ENCODE measurements at regions not wholly inside any gene's neighbourhood (a gene's known extent, or its start where the extent isn't known, plus 50 kb on each side); places are given as distances from the start of the nearest gene placed in this dataset.

GRCh38 chr10:83374741-83375140, 764.6 kb upstream of the GHITM start:
- no peaks in the 10 kb centered on the region for H3K27me3 ChIP-seq
- no peaks in the 10 kb centered on the region for H3K9me3 ChIP-seq
- H3K4me3 ChIP-seq = no peak overlapping the region
- H3K4me1 ChIP-seq = peaks cover 0 to 7% (median 0%) of the 10 kb centered on the region in 12 donors
- no peak for TF ChIP-seq POLR2A (IDR thresholded peaks at IDR 0.05)
- TF ChIP-seq CTCF (IDR thresholded peaks at IDR 0.05) = no peak
- no peaks in the 10 kb centered on the region for H3K36me3 ChIP-seq
- no peak for DNase-seq
- H3K27ac ChIP-seq = no peak overlapping the region
- ATAC-seq = no peak
- intact Hi-C loops (cut with DNase I) = no loop called here

- no peaks in the 10 kb centered on the region for H3K9me3 ChIP-seq
- 37 to 56% (median 44%) methylated on average over 2 of the region's 2 CpGs for WGBS, 4 donors
- DNase-seq = no peak
- no peak overlapping the region for H3K4me3 ChIP-seq
- TF ChIP-seq POLR2A (IDR thresholded peaks at IDR 0.05) (no peak), CTCF (IDR thresholded peaks at IDR 0.05) (no peak)
- ATAC-seq = no peak
- intact Hi-C loops (cut with DNase I) = no loop called here
- H3K27ac ChIP-seq = no peak overlapping the region
- H3K4me1 ChIP-seq = peaks cover 0 to 8% (median 0%) of the 10 kb centered on the region in 12 donors
- H3K36me3 ChIP-seq = no peaks in the 10 kb centered on the region
- no peaks in the 10 kb centered on the region for H3K27me3 ChIP-seq
Measured at GRCh38 chr10:83375274-83375673, 764.0 kb upstream of the GHITM start.

DNA sequence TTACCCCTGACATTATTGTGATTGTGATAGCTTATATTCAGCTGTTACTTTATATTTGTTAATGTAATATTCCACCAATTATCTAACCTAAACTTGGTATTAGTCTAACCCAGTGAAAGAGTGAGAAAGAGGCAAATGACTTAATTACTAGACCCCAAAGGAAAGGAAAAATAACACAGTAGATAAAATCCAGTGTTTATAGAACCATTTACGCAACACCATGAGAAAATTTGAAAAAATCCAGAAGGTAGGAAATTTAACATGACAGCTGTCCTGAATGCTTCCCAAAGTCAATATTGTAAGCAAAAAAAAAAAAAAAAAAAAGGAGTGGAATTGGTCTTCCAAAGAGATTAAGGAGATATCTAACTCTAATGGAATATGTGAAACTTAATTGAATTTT, 741.5 kb upstream of the GHITM start:
- Histone ChIP-seq H3K4me1 (peaks cover 0 to 2% (median 0%) of the 10 kb centered on the region in 12 donors), H3K27ac (peak overlapping the region in 5 of 12 donors; percentile 61 to 74 (median 66)), H3K4me3 (no peak overlapping the region), H3K9me3 (peaks cover 0 to 4% (median 0%) of the 10 kb centered on the region in 12 donors), H3K27me3 (no peaks in the 10 kb centered on the region), H3K36me3 (no peaks in the 10 kb centered on the region)
- DNase-seq = no peak
- WGBS, 4 donors = 84 to 90% (median 87%) methylated on average over 1 of the region's 1 CpG
- intact Hi-C loops (cut with DNase I) = no loop called here
- TF ChIP-seq CTCF (IDR thresholded peaks at IDR 0.05) = no peak
- TF ChIP-seq POLR2A (IDR thresholded peaks at IDR 0.05) = no peak
- peak in 3 of 4 donors; percentile 26 to 83 (median 49) for ATAC-seq

DNA sequence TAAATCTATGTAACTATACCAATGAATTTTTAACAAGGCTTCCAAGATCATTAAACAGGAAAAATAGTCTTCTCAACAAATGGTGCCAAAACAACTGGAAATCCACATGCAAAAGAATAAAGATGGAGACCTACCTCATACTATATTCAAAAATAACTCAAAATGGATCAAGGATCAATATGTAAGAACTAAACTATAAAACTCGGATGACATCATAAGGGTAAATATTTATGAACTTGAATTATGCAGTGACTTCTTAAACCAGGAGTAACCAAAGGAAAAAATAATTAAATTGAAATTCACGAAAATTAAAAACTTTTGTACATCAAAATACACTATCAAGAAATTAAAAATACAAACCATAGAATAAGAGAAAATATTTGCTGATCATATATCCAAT, 728.7 kb upstream of the GHITM start:
- ATAC-seq = no peak
- Histone ChIP-seq H3K4me1 (no peaks in the 10 kb centered on the region), H3K36me3 (no peaks in the 10 kb centered on the region), H3K9me3 (peaks cover 0 to 4% (median 0%) of the 10 kb centered on the region in 12 donors), H3K27ac (no peak overlapping the region), H3K27me3 (no peaks in the 10 kb centered on the region), H3K4me3 (no peak overlapping the region)
- TF ChIP-seq CTCF (IDR thresholded peaks at IDR 0.05) = no peak
- TF ChIP-seq POLR2A (IDR thresholded peaks at IDR 0.05) = no peak
- whole genome bisulfite sequencing, 4 donors = 81 to 91% (median 86%) methylated on average over 2 of the region's 2 CpGs
- intact Hi-C loops (cut with DNase I) = no loop called here
- no peak for DNase-seq

All from heart left ventricle (tissue), 16 donors.